SU-DHL-6 (cell line): ENCODE measurements at regions not wholly inside any gene's neighbourhood (a gene's known extent, or its start where the extent isn't known, plus 50 kb on each side); places are given as distances from the start of the nearest gene placed in this dataset.

ENCODE experiments used
- H2AFZ ChIP-seq: fragments of 200-600 bp; sonication (generic); 2 replicates; pipeline ENCODE4 v1.6.1; 2014; ENCODE audit warnings: low read depth, mild to moderate bottlenecking, moderate library complexity, mixed read lengths, antibody characterized with exemption, low read length; ENCODE audit not compliant: severe bottlenecking
- H3F3A ChIP-seq: fragments of 200-600 bp; shearing (Covaris generic); 2 replicates; pipeline ENCODE4 v1.6.0; 2016; ENCODE audit warnings: antibody characterized with exemption, mild to moderate bottlenecking; ENCODE audit not compliant: insufficient read depth
- H3K27ac ChIP-seq: fragments of 200-600 bp; sonication (generic); 2 replicates; pipeline ENCODE4 v1.5.1; 2016; ENCODE audit warnings: low read depth, mild to moderate bottlenecking, low read length, moderate library complexity, mixed read lengths
- H3K27me3 ChIP-seq: fragments of 200-600 bp; sonication (generic), shearing (Covaris generic); 2 replicates; pipeline ENCODE4 v1.6.0; 2014; ENCODE audit warnings: mild to moderate bottlenecking, low read length
- H3K36me3 ChIP-seq: fragments of 200-600 bp; sonication (generic); 2 replicates; pipeline ENCODE4 v1.6.1; 2014; ENCODE audit warnings: mild to moderate bottlenecking, low read length, mixed read lengths
- H3K4me2 ChIP-seq: fragments of 300-600, 200-600 bp; shearing (Covaris generic), sonication (generic); 2 replicates; pipeline ENCODE4 v1.6.0; 2014; ENCODE audit warnings: low read length, low read depth, mild to moderate bottlenecking; ENCODE audit not compliant: poor library complexity, severe bottlenecking
- H3K4me3 ChIP-seq: fragments of 200-600 bp; sonication (generic); 2 replicates; pipeline ENCODE4 v1.5.1; 2014; ENCODE audit warnings: antibody characterized with exemption, low read length, mild to moderate bottlenecking, mixed read lengths; ENCODE audit not compliant: insufficient read depth, poor library complexity, severe bottlenecking
- H3K79me2 ChIP-seq: fragments of 200-600 bp; sonication (generic); 2 replicates; pipeline ENCODE4 v1.6.1; 2014; ENCODE audit warnings: mild to moderate bottlenecking, low read length, moderate library complexity; ENCODE audit not compliant: insufficient read depth
- H3K9ac ChIP-seq: fragments of 200-600 bp; sonication (generic); 2 replicates; pipeline ENCODE4 v1.7.0; 2014; ENCODE audit warnings: mild to moderate bottlenecking, low read length
- H3K9me2 ChIP-seq: fragments of 200-600 bp; sonication (generic); replicated peaks from 2 replicates; pipeline ENCODE4 v1.6.1; 2014; ENCODE audit warnings: low read length; ENCODE audit not compliant: insufficient read depth
- H3K9me3 ChIP-seq: fragments of 200-600 bp; sonication (generic); 2 replicates; pipeline ENCODE4 v1.6.1; 2014; ENCODE audit warnings: low read length, mixed read lengths; ENCODE audit not compliant: insufficient read depth
- H4K20me1 ChIP-seq: fragments of 200-600 bp; sonication (generic); 2 replicates; pipeline ENCODE4 v1.6.1; 2014; ENCODE audit warnings: low read depth, mild to moderate bottlenecking, antibody characterized with exemption, low read length, moderate library complexity, mixed read lengths
- CTCF ChIP-seq: fragments of 200-600 bp; sonication (generic); IDR thresholded peaks from one replicate; pipeline ENCODE4 v1.5.1; 2017; ENCODE audit warnings: antibody characterized with exemption, mild to moderate bottlenecking, low read length, moderate library complexity; ENCODE audit not compliant: insufficient read depth, poor library complexity, severe bottlenecking
- EZH2phosphoT487 ChIP-seq: fragments of 200-600 bp; sonication (generic), shearing (Covaris generic); conservative IDR thresholded peaks from 2 replicates; pipeline ENCODE4 v1.6.1; 2018; ENCODE audit warnings: mild to moderate bottlenecking, antibody characterized with exemption, low read length, moderate library complexity, mixed read lengths

DNA sequence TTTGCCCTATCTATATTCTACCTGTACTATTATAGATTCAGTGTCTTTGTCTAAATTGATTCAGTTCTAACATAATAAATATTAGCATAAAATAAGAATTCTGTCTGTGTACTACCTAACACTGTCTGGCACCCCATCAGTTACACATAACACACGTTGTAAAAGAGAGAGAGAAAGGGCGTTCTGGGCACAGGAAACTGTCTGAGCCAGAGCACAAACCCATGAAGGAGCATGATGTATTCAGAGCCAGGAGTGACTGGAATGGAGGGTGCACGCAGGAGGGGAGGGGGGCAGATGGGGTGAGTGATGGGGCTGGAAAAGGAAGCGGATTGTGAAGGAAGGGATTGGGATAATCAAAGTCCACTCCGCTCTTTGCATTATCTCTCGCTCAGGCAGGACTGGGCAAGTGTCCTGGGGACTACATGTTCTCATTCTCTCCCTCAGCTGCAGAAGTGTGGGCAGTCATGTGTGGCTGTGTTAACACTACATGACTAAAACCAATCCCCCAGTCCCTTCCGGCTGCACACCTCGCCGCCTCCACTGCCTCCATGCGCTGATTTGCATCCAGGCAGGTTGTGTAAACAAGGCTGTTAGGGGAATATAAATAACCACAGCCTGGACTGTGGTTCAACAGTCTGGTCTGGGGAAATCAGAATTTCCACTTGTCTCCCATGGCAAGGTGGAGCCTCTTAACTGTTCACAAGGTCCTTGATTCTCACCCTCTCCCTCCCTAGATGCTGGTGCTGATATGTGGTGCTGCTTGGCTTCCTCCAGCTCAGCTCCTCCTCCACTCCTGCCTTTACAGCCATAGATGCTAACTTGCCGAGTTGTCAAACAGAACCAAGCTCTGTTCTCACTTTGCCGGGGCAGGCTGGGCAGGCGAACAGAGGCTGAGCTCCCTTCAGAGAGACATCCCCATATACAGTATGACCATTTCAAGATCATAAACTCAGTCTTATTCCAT lies 367.5 kb upstream of the BRINP1 start:
- Histone ChIP-seq H3K36me3 (no peaks in the 10 kb centered on the region), H3K4me2 (peak overlapping the region; percentile 53), H3K79me2 (no peaks in the 10 kb centered on the region), H3K27me3 (no peaks in the 10 kb centered on the region), H3K9ac (peak overlapping the region; percentile 50), H3F3A (peaks cover 6% of the 10 kb centered on the region; the same call in 1 of the 2 replicates), H2AFZ (peak overlapping the region; percentile 68), H3K9me3 (no peaks in the 10 kb centered on the region), H3K9me2 (no peaks in the 10 kb centered on the region), H3K27ac (peak overlapping the region; percentile 96), H4K20me1 (no peaks in the 10 kb centered on the region), H3K4me3 (peak overlapping the region; percentile 0)
- TF ChIP-seq EZH2phosphoT487 (no peak), CTCF (no peak)

DNA sequence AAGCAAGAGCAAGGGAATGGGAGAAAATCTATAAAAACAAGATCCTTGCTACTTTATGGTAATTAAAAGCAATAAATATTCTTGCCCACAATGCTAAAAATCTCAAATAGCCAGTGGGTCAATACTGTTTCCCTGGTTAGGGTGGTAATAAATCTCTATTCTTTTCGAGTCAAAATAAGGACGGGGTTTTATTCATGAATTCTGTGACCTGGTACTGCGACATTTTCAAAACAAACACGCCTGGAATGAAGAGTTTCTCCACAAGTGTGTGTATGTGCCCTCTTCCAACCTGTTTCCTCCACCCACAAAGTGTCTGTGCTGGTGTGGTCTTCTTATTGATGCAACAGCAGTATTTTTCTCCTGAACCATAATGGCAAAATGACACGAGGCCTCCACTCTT lies 358.8 kb upstream of the BRINP1 start:
- Histone ChIP-seq H3K9me3 (no peaks in the 10 kb centered on the region), H3K27ac (no peak overlapping the region), H2AFZ (no peak overlapping the region), H3K79me2 (no peaks in the 10 kb centered on the region), H3K4me3 (no peak overlapping the region), H4K20me1 (no peaks in the 10 kb centered on the region), H3F3A (no peaks in the 10 kb centered on the region), H3K4me2 (no peak overlapping the region), H3K9ac (no peak overlapping the region), H3K9me2 (no peaks in the 10 kb centered on the region), H3K27me3 (no peaks in the 10 kb centered on the region), H3K36me3 (no peaks in the 10 kb centered on the region)
- no peak for TF ChIP-seq CTCF

DNA sequence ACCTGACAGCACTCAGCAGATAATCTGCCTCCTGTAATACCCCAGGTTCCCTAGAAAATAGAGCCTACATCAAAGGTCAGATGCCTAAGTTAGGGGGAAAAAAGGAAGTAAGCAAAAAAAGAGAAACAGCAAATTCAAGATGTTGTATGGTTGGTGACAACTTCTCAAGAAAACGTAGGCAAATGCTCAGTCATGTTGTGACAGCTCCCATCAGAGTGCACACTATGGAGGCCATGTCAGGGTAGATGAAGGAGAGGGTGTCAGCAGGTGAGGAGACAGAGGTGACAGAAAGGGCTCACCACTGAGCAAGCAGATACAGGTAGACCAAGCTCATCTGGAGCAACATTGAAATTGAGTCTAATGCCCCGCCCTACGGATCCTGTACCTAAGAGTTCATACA lies 356.8 kb upstream of the BRINP1 start:
- no peaks in the 10 kb centered on the region for H3K9me3 ChIP-seq
- no peaks in the 10 kb centered on the region for H4K20me1 ChIP-seq
- no peaks in the 10 kb centered on the region for H3F3A ChIP-seq
- no peaks in the 10 kb centered on the region for H3K9me2 ChIP-seq
- H3K36me3 ChIP-seq, result no peaks in the 10 kb centered on the region
- H3K9ac ChIP-seq, result no peak overlapping the region
- no peak overlapping the region for H3K4me2 ChIP-seq
- H2AFZ ChIP-seq, result no peak overlapping the region
- H3K27ac ChIP-seq, result no peak overlapping the region
- no peak overlapping the region for H3K4me3 ChIP-seq
- H3K27me3 ChIP-seq, result no peaks in the 10 kb centered on the region
- TF ChIP-seq CTCF (no peak), EZH2phosphoT487 (no peak)
- no peaks in the 10 kb centered on the region for H3K79me2 ChIP-seq
